T-helper 9 cell (primary cell): ENCODE measurements at regions not wholly inside any gene's neighbourhood (a gene's known extent, or its start where the extent isn't known, plus 50 kb on each side); places are given as distances from the start of the nearest gene placed in this dataset.
"Not testable (repeated sequence)": the region's sequence is repeated elsewhere in the genome, so short reads cannot be mapped to it uniquely, and the experiment has no call there.

ENCODE experiments used
- DNase-seq: peaks from one replicate; pipeline ENCODE4 v3.0.0-alpha.2; 2020

DNA sequence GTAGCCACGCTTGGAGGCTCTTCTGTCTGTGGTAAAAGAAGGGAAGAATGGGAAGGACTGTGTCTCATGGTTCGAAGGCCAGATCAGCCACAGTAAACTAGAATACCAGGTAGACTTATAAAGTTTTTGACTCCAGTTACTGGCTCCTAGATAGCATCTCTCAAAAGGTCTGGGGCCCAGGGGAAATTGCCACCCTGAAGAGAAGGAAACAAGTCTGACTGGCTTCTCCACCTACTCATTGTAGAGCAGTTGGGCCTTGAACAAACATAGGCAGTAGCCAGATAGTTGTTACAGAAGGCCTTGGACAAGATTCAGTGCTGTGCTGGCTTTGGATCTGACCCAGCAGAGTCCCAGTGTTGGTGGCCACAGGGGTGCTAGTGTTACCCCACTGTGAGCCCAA, 890.4 kb downstream of the EFNA5 start:
- DNase-seq, result no peak

- not testable (repeated sequence) for DNase-seq
These were observed 894.2 kb downstream of the EFNA5 start for GRCh38 chr5:106776515-106776914.

DNA sequence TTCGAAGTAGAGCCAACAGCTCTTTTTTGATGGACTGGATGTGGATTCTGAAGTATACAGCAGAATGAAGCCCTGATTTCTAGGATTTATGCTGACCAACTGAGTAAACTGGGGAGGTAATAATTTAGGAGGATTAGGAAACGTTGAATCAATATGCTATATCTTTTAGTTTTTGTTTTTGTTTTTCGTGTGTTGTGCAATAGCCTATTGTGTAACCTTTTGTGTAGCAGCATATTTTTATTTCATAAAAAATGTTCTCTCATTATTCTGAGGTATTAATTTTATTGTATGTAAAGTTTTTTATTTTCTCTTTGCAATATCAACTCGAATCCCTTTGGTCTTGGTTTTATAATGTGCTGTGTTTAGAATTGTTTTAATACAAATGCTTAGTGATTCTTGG, 902.3 kb downstream of the EFNA5 start:
- DNase-seq, result no peak

DNA sequence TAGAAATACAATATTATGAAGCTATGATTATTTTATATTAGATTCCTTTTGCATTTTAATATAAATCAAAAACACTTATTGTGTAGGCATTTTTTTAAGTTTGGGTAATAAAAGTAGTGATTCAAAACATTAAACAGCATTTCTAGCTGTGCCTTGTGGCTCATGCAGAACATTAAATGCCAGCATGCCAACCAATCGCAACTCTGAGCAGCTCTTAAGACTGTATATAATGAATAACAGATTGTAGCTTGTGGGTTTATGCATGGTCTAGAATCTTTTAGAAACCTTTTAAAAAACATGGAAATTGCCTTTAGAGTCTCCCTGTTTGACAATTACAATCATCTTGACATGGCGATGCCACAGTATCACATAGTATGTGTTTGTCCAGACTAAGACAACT, 903.8 kb downstream of the EFNA5 start:
- DNase-seq, result no peak

DNA sequence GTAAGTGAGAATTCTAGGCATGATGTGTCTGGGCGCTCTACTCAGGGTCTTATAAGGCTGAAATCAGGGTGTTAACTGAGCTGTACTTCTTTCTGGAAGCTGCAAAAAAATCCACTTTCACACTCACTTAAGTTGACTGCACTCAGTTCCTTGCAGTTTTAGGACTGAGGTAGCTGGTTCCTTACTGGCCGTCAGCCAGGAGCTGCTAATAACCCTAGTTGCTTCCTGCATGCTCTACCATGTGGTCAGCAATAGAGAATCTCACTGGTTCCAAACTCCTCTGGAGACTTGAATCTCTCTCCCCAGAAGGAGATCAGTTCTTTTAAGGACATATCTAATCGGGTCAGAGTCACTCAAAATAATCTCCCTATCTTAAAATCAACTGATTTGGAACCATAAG, 911.2 kb downstream of the EFNA5 start:
- DNase-seq, result no peak

GRCh38 chr5:106759152-106759551, 911.6 kb downstream of the EFNA5 start:
- no peak for DNase-seq

- no peak for DNase-seq
These were observed 913.1 kb downstream of the EFNA5 start for GRCh38 chr5:106757672-106758071.

DNA sequence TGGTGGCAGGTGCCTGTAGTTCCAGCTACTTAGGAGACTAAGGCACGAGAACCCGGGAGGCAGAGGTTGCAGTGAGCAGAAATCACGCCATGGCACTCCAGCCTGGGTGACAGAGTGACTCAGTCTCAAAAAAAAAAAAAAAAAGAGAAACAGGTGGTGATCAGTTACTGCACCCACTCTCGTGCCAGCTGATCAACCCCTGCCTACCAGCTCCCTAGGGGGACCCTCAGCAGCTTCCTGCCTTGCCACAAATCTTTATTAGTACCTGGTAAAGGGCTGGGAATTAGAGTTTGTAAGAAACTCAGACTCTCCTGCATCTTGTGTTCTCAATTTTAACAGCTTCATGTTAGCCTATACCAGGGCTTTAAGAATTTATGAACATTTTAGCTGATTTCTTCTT, 914.9 kb downstream of the EFNA5 start:
- DNase-seq, result no peak

DNA sequence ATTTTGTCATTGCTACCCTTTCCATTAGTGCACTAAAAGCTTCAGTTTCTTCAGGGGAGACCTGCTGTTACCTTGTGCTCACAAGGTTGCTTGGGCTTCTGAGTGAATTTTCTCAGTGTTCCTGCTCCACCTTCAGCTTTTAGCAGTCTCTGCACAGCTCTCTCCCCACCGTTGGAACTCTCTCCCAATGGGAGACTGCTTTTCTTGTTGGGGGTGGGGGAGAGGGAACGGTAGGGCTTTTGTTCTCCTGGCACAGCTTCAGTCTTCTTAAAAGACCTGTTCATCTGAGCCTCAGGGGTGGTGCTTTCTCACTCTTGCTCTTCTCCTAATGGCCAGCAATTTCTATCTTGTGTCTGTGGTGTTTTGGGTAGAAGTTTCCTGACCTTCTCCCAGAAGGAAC, 915.7 kb downstream of the EFNA5 start:
- no peak for DNase-seq

- DNase-seq, result no peak
These were observed 920.9 kb downstream of the EFNA5 start for GRCh38 chr5:106749826-106750225.

- DNase-seq, result no peak
These were observed 931.6 kb downstream of the EFNA5 start for GRCh38 chr5:106739127-106739526.

DNA sequence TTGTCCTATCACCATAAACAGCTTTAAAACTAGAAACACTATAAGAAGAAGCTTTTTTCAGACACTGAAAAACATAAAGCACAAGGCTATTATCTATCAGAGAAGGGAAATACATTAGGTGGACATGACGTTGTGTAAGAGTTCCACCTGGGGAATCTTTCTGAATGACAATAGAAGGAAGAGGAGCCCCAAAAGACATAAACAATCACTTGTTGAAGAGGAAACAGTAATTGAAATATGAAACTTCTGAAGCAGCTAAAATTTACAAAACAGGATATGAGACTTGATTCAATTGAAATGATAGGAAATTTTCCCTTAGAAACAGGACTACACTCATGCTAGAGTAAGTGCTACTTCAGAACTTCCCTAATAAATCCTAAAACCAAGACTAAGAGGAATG, 933.6 kb downstream of the EFNA5 start:
- no peak for DNase-seq

DNA sequence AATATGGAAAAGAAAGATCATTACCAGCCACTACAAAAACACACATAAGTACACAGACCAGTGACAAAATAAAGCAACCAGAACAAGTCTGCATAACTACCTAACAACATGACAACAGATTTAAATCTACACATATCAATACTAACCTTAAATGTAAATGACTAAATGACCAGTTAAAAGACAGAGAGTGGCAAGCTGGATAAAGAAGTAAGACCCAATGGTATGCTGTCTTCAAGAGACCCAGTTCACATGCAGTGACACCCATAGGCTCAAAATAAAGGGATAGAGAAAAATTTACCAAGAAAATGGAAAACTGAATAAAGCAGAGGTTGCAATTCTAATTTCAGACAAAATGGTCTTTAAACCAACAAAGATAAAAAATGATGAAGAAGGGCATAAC, 938.1 kb downstream of the EFNA5 start:
- DNase-seq, result no peak

- no peak for DNase-seq
These were observed 939.8 kb downstream of the EFNA5 start for GRCh38 chr5:106730912-106731311.

GRCh38 chr5:106730506-106730905, 940.2 kb downstream of the EFNA5 start:
- no peak for DNase-seq

- DNase-seq, result no peak
These were observed 942.5 kb downstream of the EFNA5 start for GRCh38 chr5:106728208-106728607.

- DNase-seq, result no peak
These were observed 943.7 kb downstream of the EFNA5 start for GRCh38 chr5:106727071-106727470.

DNA sequence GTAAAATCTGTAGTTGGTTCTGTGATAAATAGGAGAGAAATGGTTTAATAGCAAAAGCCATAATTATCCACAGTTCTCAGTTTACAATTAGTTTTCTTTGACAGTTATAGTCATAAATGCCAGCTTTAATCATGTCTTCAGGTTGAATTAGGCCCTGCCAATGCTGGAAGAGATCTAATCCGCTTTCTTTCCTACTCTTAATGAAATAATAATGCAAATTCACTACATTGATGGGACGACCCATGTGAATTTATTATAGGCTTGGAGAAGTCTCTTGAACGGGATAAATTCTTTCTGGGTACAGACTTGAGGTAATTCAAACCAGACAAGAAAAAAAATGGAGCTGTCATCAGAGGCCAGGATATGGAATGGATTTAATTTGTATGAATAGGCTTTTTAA, 950.4 kb downstream of the EFNA5 start:
- DNase-seq, result no peak

- no peak for DNase-seq
These were observed 970.9 kb downstream of the EFNA5 start for GRCh38 chr5:106699796-106700195.

- no peak for DNase-seq
These were observed 971.5 kb downstream of the EFNA5 start for GRCh38 chr5:106699198-106699597.

- DNase-seq, result no peak
These were observed 972.6 kb downstream of the EFNA5 start for GRCh38 chr5:106698169-106698568.

DNA sequence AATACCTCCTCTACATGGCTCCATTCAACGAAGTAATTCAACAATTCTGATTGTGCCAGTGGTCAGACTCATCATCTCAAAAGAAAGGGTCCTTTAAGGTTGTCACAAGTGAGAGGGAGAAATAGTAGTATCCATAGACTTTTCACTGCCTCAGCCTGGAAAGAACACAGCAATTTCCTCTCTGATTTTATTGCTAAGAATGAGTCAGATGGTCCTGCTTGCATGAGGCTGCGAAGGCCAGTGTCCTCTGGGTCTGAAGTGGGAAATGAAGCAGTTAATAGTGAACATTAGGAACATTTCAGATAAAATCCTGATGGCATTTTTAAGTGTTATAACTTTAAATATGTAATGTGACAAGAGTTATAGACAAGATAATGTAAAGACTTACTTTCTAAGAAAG, 979.0 kb downstream of the EFNA5 start:
- no peak for DNase-seq

GRCh38 chr5:106690585-106690984, 980.2 kb downstream of the EFNA5 start:
- DNase-seq, result no peak

GRCh38 chr5:106680330-106680729, 990.4 kb downstream of the EFNA5 start:
- DNase-seq, result no peak

- no peak for DNase-seq
These were observed 993.7 kb downstream of the EFNA5 start for GRCh38 chr5:106677057-106677456.

DNA sequence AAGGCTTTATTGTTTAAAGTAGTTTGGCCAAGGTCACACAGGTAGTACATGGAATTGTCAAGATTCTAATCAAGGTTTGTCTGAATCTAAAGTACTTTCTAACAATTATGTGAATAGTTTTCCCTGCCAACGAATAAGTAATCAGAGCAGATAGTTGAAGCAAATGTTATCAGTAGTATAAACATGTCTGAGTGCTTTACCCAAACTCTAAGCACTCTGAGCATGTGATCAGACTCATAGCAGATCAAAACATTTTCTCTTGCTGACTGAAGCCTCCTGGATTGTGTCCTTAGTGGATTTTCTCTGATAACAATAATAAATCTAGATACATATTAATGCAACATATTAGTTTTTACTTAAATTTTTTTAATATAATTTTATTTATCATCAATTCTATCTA, 995.0 kb downstream of the EFNA5 start:
- no peak for DNase-seq
